NCI-H748 (cell line): ENCODE measurements at regions not wholly inside any gene's neighbourhood (a gene's known extent, or its start where the extent isn't known, plus 50 kb on each side); places are given as distances from the start of the nearest gene placed in this dataset.

Source experiments
- DNase-seq: peaks from one replicate; lab custom pipeline; 2025; ENCODE audit not compliant: unreplicated experiment; lab: John Stamatoyannopoulos, UW

GRCh38 chr7:36029853-36030515, 123.1 kb upstream of the EEPD1 start:
- DNase-seq = no peak

- DNase-seq = peak; percentile 28
Observed at GRCh38 chr7:36032361-36032818, 120.7 kb upstream of the EEPD1 start.

GRCh38 chr7:36034020-36034419, 119.0 kb upstream of the EEPD1 start:
- no peak for DNase-seq

- DNase-seq = no peak
Observed at GRCh38 chr7:36035186-36035585, 117.9 kb upstream of the EEPD1 start.

GRCh38 chr7:36036590-36036989, 116.5 kb upstream of the EEPD1 start:
- no peak for DNase-seq

- peak; percentile 51 for DNase-seq
Observed at GRCh38 chr7:36037121-36037662, 115.9 kb upstream of the EEPD1 start.

GRCh38 chr7:36038063-36038721, 114.9 kb upstream of the EEPD1 start:
- DNase-seq = no peak

GRCh38 chr7:36039243-36039642, 113.8 kb upstream of the EEPD1 start:
- DNase-seq = no peak

GRCh38 chr7:36039671-36040070, 113.4 kb upstream of the EEPD1 start:
- DNase-seq = no peak

GRCh38 chr7:36040679-36041078, 112.4 kb upstream of the EEPD1 start:
- DNase-seq = no peak

GRCh38 chr7:36044101-36044892, 108.8 kb upstream of the EEPD1 start:
- no peak for DNase-seq

GRCh38 chr7:36045326-36045725, 107.7 kb upstream of the EEPD1 start:
- no peak for DNase-seq

- no peak for DNase-seq
Observed at GRCh38 chr7:36045830-36046341, 107.2 kb upstream of the EEPD1 start.

- DNase-seq = no peak
Observed at GRCh38 chr7:36047091-36047658, 105.9 kb upstream of the EEPD1 start.

GRCh38 chr7:36048141-36048901, 104.7 kb upstream of the EEPD1 start:
- no peak for DNase-seq

- no peak for DNase-seq
Observed at GRCh38 chr7:36048902-36049240, 104.2 kb upstream of the EEPD1 start.

- no peak for DNase-seq
Observed at GRCh38 chr7:36051501-36051900, 101.6 kb upstream of the EEPD1 start.

- DNase-seq = no peak
Observed at GRCh38 chr7:36053589-36053988, 99.5 kb upstream of the EEPD1 start.

GRCh38 chr7:36054637-36055036, 98.4 kb upstream of the EEPD1 start:
- DNase-seq = no peak

GRCh38 chr7:36055207-36055606, 97.8 kb upstream of the EEPD1 start:
- no peak for DNase-seq

- no peak for DNase-seq
Observed at GRCh38 chr7:36057323-36057722, 95.7 kb upstream of the EEPD1 start.
